Brain microvascular endothelial cell (primary cell): ENCODE measurements at regions not wholly inside any gene's neighbourhood (a gene's known extent, or its start where the extent isn't known, plus 50 kb on each side); places are given as distances from the start of the nearest gene placed in this dataset.

ENCODE experiments used
- DNase-seq: peaks from one replicate; pipeline ENCODE4 v3.0.0-alpha.2; 2020
- H3K27ac ChIP-seq: fragments of 250-450 bp; sonication (Bioruptor Pico); 2 replicates; pipeline ENCODE4 v1.5.1; 2020; ENCODE audit warnings: mild to moderate bottlenecking, moderate library complexity
- H3K27me3 ChIP-seq: fragments of 250-450 bp; sonication (Bioruptor Pico); replicated peaks from 2 replicates; pipeline ENCODE4 v1.5.1; 2020; ENCODE audit warnings: mild to moderate bottlenecking
- H3K36me3 ChIP-seq: fragments of 250-450 bp; sonication (Bioruptor Pico); replicated peaks from 2 replicates; pipeline ENCODE4 v1.5.1; 2020; ENCODE audit warnings: mild to moderate bottlenecking
- H3K4me3 ChIP-seq: 2 replicates; pipeline ENCODE4 v1.5.1; 2011; ENCODE audit warnings: low read depth, mild to moderate bottlenecking, control low read depth, low read length, moderate library complexity
- in situ Hi-C: cut with HindIII; loops from 2 replicates; pipeline ENCODE4 v1.10.0; 2017; ENCODE audit warnings: low sequenced_read_pairs, low pct_ligation_motif_present
- TF ChIP-seq, protein P1 (sequence below): IDR thresholded peaks from 2 replicates; pipeline ENCODE4 v1.5.1; 2011; ENCODE audit warnings: low read depth, mild to moderate bottlenecking, moderate library complexity, low read length, control low read depth, inconsistent platforms; ENCODE audit errors: missing control alignments

DNA sequence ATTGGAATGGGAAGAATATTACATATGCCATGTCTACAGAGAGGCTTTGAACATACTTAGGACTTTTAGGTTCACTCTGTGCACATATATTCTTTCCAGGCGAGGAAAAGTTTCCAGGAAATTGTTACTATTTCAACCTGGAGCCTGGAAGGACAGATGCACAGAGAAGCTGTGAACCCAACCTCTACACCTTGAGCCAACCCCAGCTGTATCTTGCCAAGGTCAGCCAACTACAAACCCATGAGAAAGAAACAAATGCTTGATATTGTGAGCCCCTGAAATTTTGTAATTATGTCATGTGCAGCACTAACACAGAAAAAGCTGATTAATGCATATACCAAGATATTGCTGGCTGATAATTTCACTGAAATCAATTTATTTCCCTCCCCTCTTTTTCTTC, 404.9 kb downstream of the GLRX3 start:
- in situ Hi-C loops: no loop called here
- Histone ChIP-seq H3K27ac (no peak overlapping the region), H3K27me3 (no peaks in the 10 kb centered on the region), H3K4me3 (no peak overlapping the region), H3K36me3 (no peaks in the 10 kb centered on the region)
- TF ChIP-seq, protein P1, sequence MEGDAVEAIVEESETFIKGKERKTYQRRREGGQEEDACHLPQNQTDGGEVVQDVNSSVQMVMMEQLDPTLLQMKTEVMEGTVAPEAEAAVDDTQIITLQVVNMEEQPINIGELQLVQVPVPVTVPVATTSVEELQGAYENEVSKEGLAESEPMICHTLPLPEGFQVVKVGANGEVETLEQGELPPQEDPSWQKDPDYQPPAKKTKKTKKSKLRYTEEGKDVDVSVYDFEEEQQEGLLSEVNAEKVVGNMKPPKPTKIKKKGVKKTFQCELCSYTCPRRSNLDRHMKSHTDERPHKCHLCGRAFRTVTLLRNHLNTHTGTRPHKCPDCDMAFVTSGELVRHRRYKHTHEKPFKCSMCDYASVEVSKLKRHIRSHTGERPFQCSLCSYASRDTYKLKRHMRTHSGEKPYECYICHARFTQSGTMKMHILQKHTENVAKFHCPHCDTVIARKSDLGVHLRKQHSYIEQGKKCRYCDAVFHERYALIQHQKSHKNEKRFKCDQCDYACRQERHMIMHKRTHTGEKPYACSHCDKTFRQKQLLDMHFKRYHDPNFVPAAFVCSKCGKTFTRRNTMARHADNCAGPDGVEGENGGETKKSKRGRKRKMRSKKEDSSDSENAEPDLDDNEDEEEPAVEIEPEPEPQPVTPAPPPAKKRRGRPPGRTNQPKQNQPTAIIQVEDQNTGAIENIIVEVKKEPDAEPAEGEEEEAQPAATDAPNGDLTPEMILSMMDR: no peak
- DNase-seq: no peak

DNA sequence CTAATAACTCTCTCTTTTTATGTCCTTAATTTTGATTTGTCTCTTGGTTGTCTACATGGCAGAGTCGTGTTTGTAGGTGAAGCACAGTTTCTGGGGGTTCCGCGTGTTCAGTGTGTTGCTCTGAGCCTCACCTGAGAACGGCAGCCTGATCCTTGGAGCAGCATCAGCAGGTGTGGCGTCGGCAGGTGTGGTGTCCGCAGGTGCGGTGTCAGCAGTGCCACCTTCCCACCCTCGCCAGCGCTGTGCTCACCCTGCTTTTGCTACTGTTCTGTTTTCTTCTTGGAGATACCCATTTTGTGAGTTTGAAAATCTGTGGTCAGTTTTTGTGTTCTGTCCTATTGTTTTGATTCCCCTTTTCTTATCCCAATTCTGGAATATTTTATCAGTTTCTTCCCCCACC, 406.6 kb downstream of the GLRX3 start:
- H3K4me3 ChIP-seq: no peak overlapping the region
- no peaks in the 10 kb centered on the region for H3K27me3 ChIP-seq
- H3K36me3 ChIP-seq: no peaks in the 10 kb centered on the region
- no peak overlapping the region for H3K27ac ChIP-seq
- TF ChIP-seq, protein P1: no peak
- no peak for DNase-seq
- in situ Hi-C loops: no loop called here

DNA sequence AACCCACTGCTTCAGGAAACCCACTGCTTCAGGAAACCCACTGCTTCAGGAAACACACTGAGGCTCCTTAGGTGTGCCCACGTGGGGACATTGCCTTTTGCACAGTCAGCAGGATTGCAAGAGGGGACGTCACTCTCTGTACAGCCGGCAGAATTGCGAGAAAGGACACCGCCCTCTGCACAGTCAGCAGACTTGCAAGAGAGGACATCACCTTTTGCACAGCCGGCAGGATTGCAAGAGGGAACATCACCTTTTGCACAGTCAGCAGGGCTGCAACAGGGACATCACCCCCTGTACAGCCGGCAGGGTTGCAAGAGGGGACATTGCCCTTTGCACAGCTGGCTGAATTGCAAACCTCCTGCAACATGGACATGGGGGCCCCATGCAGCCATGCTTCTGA, 407.6 kb downstream of the GLRX3 start:
- no peak for DNase-seq
- TF ChIP-seq, protein P1: no peak
- H3K4me3 ChIP-seq: no peak overlapping the region
- H3K27ac ChIP-seq: no peak overlapping the region
- no peaks in the 10 kb centered on the region for H3K36me3 ChIP-seq
- no peaks in the 10 kb centered on the region for H3K27me3 ChIP-seq
- in situ Hi-C loops: no loop called here

DNA sequence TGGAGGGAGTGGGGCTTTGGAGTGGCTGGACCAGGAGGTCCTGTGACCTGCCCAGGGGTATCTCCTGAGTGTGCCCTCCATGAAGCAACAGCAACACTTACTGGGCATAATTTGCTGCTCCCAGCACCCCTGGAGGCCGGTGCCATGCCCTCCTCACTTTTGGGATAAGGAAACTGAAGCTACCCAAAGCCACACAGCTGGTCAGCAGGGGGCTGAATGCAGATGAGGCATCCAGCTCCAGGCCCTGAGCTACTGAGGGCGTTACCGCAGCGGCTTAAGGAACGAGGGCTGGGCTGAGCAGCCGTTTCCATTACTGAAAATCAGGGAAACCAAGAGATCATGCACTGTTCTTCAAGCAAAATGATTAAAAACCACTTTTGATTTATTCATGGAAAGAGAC, 408.9 kb downstream of the GLRX3 start:
- Histone ChIP-seq H3K36me3 (no peaks in the 10 kb centered on the region), H3K27ac (no peak overlapping the region), H3K27me3 (no peaks in the 10 kb centered on the region), H3K4me3 (no peak overlapping the region)
- in situ Hi-C loops: no loop called here
- no peak for DNase-seq
- TF ChIP-seq, protein P1: no peak

DNA sequence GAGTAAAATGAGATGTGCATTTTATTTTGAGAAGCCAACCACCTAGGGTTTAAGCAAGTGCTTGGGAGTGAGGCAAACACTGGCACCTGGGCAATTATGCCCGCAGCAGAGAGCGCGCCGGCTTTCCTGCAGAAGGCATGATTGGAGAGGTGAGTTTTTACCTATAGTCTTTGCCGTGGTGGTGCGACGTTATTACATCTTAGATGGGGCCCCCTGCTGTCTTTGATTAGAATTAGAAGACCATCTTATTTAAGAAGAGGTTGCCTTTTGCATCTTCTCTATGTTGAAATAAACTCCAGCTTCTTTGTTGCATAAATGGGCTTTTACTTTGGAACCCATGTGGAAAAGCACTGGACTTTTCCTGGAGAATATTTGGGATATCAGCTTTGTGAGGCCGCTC, 409.5 kb downstream of the GLRX3 start:
- TF ChIP-seq, protein P1: no peak
- in situ Hi-C loops: no loop called here
- H3K4me3 ChIP-seq: no peak overlapping the region
- no peak overlapping the region for H3K27ac ChIP-seq
- H3K36me3 ChIP-seq: no peaks in the 10 kb centered on the region
- no peak for DNase-seq
- H3K27me3 ChIP-seq: no peaks in the 10 kb centered on the region

DNA sequence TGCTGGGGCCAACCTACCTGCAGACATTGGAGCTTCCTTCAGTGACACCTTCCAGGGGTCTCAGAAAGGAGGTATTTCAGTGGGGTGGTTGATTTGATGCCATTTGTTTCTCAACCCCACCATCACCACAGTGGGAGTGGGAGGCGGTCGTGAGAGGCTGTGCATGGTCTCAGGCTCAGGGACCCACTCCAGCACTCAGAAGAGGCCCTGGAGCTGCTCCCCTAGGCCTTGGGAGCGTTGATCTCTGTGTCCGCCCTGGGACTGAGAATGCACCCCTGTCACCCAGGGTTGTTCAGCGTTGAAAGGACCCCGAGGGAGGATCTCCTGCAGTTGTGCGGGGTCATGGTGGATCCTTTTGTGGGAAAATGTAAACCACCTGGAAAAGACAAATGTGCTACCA, 410.6 kb downstream of the GLRX3 start:
- in situ Hi-C loops: no loop called here
- Histone ChIP-seq H3K27ac (no peak overlapping the region), H3K27me3 (no peaks in the 10 kb centered on the region), H3K4me3 (no peak overlapping the region), H3K36me3 (no peaks in the 10 kb centered on the region)
- TF ChIP-seq, protein P1: no peak
- no peak for DNase-seq
